DND-41 (cell line): ENCODE measurements at regions not wholly inside any gene's neighbourhood (a gene's known extent, or its start where the extent isn't known, plus 50 kb on each side); places are given as distances from the start of the nearest gene placed in this dataset.

Source experiments
- ATAC-seq: fragments of 200-7000 bp; cut with Tn5 transposase; 3 replicates; pipeline ENCODE4 v1.9.1; 2021; ENCODE audit warnings: low read depth; ENCODE audit not compliant: insufficient read depth
- DNase-seq: peaks from one replicate; pipeline ENCODE4 v3.0.0-alpha.2; 2020
- H2AFZ ChIP-seq: 2 replicates; pipeline ENCODE4 v1.6.0; 2012; ENCODE audit warnings: low read depth, low read length
- H3K27ac ChIP-seq: 2 replicates; pipeline ENCODE4 v1.5.1; 2012; ENCODE audit warnings: low read length, inconsistent platforms
- H3K27me3 ChIP-seq: fragments of 200-600 bp; sonication (generic); 2 replicates; pipeline ENCODE4 v1.6.0; 2012; ENCODE audit warnings: low read length, mild to moderate bottlenecking, inconsistent platforms; ENCODE audit not compliant: insufficient read depth, poor library complexity
- H3K36me3 ChIP-seq: 2 replicates; pipeline ENCODE4 v1.5.1; 2012; ENCODE audit warnings: low read length, inconsistent platforms; ENCODE audit not compliant: insufficient read depth
- H3K4me1 ChIP-seq: 2 replicates; pipeline ENCODE4 v1.5.1; 2012; ENCODE audit warnings: mild to moderate bottlenecking, low read length; ENCODE audit not compliant: insufficient read depth
- H3K4me2 ChIP-seq: 2 replicates; pipeline ENCODE4 v1.6.0; 2012; ENCODE audit warnings: mild to moderate bottlenecking, moderate library complexity, low read length, inconsistent platforms; ENCODE audit not compliant: insufficient read depth
- H3K4me3 ChIP-seq, 2 experiments: fragments of 200-600 bp in 1 of 2; shearing (Covaris generic) in 1 of 2; 2 replicates each; pipeline ENCODE4 v1.5.1; 2012 to 2016; ENCODE audit warnings: inconsistent platforms in 2 of 2, low read length in 2 of 2, mild to moderate bottlenecking in 2 of 2, low read depth in 1 of 2, moderate library complexity in 1 of 2
- H3K79me2 ChIP-seq: 2 replicates; pipeline ENCODE4 v1.6.0; 2012; ENCODE audit warnings: low read length, inconsistent platforms; ENCODE audit not compliant: insufficient read depth
- H3K9ac ChIP-seq: 2 replicates; pipeline ENCODE4 v1.6.0; 2012; ENCODE audit warnings: low read depth, mild to moderate bottlenecking, inconsistent platforms, low read length, moderate library complexity
- H3K9me3 ChIP-seq: 2 replicates; pipeline ENCODE4 v1.5.1; 2012; ENCODE audit warnings: low read length, moderate library complexity, mild to moderate bottlenecking, inconsistent platforms; ENCODE audit not compliant: insufficient read depth, severe bottlenecking
- H4K20me1 ChIP-seq: 2 replicates; pipeline ENCODE4 v1.6.0; 2012; ENCODE audit warnings: low read length; ENCODE audit not compliant: insufficient read depth
- EZH2 ChIP-seq: IDR thresholded peaks from 3 replicates; pipeline ENCODE4 v1.6.1; 2012; ENCODE audit warnings: borderline replicate concordance, low read depth, mild to moderate bottlenecking, moderate library complexity, low read length, inconsistent platforms; ENCODE audit not compliant: severe bottlenecking
- TF ChIP-seq, protein P1 (sequence below): IDR thresholded peaks from 2 replicates; pipeline ENCODE4 v1.5.1; 2012; ENCODE audit warnings: borderline replicate concordance, low read length, moderate library complexity, mild to moderate bottlenecking; ENCODE audit not compliant: poor library complexity, severe bottlenecking; ENCODE audit errors: extremely low read depth

DNA sequence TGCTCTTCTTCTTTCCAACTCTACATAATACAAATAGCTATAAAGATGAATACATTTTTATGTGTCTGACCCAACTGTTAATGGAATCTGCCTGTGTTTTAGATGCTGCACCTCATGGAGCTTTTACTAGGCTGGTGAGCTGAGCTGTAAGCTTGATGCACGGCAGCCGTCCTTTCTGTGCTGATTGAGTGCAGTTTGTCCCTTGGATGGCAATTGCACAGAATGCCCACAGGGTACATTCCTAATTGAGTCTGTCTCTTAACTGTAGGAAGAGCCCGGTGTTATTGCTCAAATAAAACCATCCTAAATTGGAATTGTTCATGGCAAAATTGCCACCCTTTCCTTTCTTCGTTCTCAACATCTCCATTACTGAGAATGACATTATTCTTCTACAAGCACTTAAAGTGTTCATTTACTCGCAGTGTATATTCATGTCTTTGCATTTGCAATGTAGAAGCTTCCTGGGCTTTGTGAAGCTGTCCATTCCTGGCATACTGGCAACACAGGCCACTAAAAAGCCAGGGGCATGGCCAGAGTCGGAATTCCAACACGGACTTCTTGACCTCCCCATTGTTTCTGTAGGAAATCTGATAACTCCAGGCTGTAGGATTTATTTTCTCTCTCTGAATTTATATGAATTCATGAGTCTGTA, 85.8 kb downstream of the SLC10A2 start:
- Histone ChIP-seq H2AFZ (no peak overlapping the region), H3K27me3 (no peaks in the 10 kb centered on the region), H3K79me2 (no peaks in the 10 kb centered on the region), H3K9me3 (no peaks in the 10 kb centered on the region), H3K27ac (no peak overlapping the region), H3K4me1 (no peaks in the 10 kb centered on the region), H3K9ac (no peak overlapping the region), H3K4me3 (no peak overlapping the region), H3K4me2 (no peak overlapping the region), H4K20me1 (no peaks in the 10 kb centered on the region), H3K36me3 (no peaks in the 10 kb centered on the region)
- TF ChIP-seq, protein P1, sequence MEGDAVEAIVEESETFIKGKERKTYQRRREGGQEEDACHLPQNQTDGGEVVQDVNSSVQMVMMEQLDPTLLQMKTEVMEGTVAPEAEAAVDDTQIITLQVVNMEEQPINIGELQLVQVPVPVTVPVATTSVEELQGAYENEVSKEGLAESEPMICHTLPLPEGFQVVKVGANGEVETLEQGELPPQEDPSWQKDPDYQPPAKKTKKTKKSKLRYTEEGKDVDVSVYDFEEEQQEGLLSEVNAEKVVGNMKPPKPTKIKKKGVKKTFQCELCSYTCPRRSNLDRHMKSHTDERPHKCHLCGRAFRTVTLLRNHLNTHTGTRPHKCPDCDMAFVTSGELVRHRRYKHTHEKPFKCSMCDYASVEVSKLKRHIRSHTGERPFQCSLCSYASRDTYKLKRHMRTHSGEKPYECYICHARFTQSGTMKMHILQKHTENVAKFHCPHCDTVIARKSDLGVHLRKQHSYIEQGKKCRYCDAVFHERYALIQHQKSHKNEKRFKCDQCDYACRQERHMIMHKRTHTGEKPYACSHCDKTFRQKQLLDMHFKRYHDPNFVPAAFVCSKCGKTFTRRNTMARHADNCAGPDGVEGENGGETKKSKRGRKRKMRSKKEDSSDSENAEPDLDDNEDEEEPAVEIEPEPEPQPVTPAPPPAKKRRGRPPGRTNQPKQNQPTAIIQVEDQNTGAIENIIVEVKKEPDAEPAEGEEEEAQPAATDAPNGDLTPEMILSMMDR: no peak
- no peak for TF ChIP-seq EZH2
- ATAC-seq: no peak
- DNase-seq: no peak

DNA sequence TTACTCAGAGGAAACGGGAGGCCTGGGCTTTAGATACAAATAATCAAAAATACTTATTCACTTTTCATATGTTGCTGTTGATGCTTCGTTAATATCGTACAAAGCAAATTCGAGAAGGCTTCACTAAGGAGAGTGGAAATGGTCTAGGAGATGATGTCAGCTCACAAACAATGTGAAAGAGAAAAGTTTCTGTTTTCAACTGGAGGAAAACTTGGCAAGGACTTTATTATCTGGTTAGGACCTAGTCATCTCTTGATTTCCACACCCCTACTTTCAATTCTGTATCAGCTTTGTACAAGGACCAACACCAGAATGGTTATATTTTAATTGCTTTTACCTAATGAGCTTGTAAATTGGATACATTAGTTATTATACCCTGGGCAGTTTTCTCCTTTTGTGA, 88.0 kb downstream of the SLC10A2 start:
- no peak for TF ChIP-seq EZH2
- TF ChIP-seq, protein P1: no peak
- Histone ChIP-seq H3K4me2 (no peak overlapping the region), H4K20me1 (no peaks in the 10 kb centered on the region), H3K9ac (no peak overlapping the region), H2AFZ (no peak overlapping the region), H3K4me1 (no peaks in the 10 kb centered on the region), H3K4me3 (no peak overlapping the region), H3K27me3 (no peaks in the 10 kb centered on the region), H3K27ac (no peak overlapping the region), H3K36me3 (no peaks in the 10 kb centered on the region), H3K9me3 (no peaks in the 10 kb centered on the region), H3K79me2 (no peaks in the 10 kb centered on the region)
- DNase-seq (no peak), ATAC-seq (no peak)

DNA sequence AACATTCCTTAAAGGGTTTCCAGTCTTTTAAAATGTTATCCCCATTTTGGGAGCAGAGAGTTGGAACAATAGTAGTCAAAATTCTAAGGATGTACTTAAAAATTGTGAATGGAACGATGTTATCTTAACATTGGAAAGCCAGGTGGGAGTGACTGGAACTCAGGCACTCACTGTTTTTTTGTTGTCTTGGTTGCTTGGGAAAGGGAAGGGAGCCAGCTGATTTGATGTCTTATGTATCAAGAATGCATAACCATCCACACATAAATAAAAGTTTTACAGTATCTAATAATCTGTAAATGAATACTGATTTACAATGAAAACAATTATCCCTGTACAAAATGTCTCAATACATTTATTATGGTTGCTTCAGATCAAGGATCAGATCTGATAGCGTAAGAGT, 88.7 kb downstream of the SLC10A2 start:
- no peak overlapping the region for H3K27ac ChIP-seq
- no peak for ATAC-seq
- H3K79me2 ChIP-seq: no peaks in the 10 kb centered on the region

More for the DNA sequence above, 88.7 kb downstream of the SLC10A2 start:
- DNase-seq: no peak
- Histone ChIP-seq H3K9ac (no peak overlapping the region), H3K4me1 (no peaks in the 10 kb centered on the region), H2AFZ (no peak overlapping the region), H3K36me3 (no peaks in the 10 kb centered on the region), H3K27me3 (no peaks in the 10 kb centered on the region), H3K4me3 (no peak overlapping the region), H4K20me1 (no peaks in the 10 kb centered on the region), H3K4me2 (no peak overlapping the region), H3K9me3 (no peaks in the 10 kb centered on the region)
- no peak for TF ChIP-seq EZH2
- TF ChIP-seq, protein P1: no peak
